Renal pelvis (tissue), 1 donor: ENCODE measurements at regions not wholly inside any gene's neighbourhood (a gene's known extent, or its start where the extent isn't known, plus 50 kb on each side); places are given as distances from the start of the nearest gene placed in this dataset.
"Not testable (repeated sequence)": the region's sequence is repeated elsewhere in the genome, so short reads cannot be mapped to it uniquely, and the experiment has no call there.

Experiments used
- DNase-seq: peaks from one replicate; pipeline ENCODE4 v3.0.0-alpha.2; 2013

GRCh38 chr21:38112219-38112789 is 144.5 kb upstream of the KCNJ15 start:
- no peak for DNase-seq

- DNase-seq = no peak
Measured at GRCh38 chr21:38114717-38115333, 142.0 kb upstream of the KCNJ15 start.

- no peak for DNase-seq
Measured at GRCh38 chr21:38115870-38116269, 140.9 kb upstream of the KCNJ15 start.

GRCh38 chr21:38119793-38120192 is 137.0 kb upstream of the KCNJ15 start:
- no peak for DNase-seq

- not testable (repeated sequence) for DNase-seq
Measured at GRCh38 chr21:38120679-38120983, 136.2 kb upstream of the KCNJ15 start.

- peak; percentile 16 for DNase-seq
Measured at GRCh38 chr21:38120984-38121855, 135.6 kb upstream of the KCNJ15 start.

- no peak for DNase-seq
Measured at GRCh38 chr21:38121888-38122720, 134.7 kb upstream of the KCNJ15 start.

- DNase-seq = no peak
Measured at GRCh38 chr21:38123626-38124025, 133.2 kb upstream of the KCNJ15 start.

GRCh38 chr21:38126666-38127303 is 130.0 kb upstream of the KCNJ15 start:
- peak; percentile 43 for DNase-seq

- DNase-seq = no peak
Measured at GRCh38 chr21:38129711-38130110, 127.1 kb upstream of the KCNJ15 start.

GRCh38 chr21:38133240-38133639 is 123.6 kb upstream of the KCNJ15 start:
- no peak for DNase-seq

GRCh38 chr21:38134084-38134873 is 122.5 kb upstream of the KCNJ15 start:
- no peak for DNase-seq

GRCh38 chr21:38136201-38136600 is 120.6 kb upstream of the KCNJ15 start:
- DNase-seq = no peak

- no peak for DNase-seq
Measured at GRCh38 chr21:38139380-38140168, 117.2 kb upstream of the KCNJ15 start.

- DNase-seq = peak; percentile 47
Measured at GRCh38 chr21:38140207-38140903, 116.4 kb upstream of the KCNJ15 start.

GRCh38 chr21:38142224-38142623 is 114.6 kb upstream of the KCNJ15 start:
- DNase-seq = no peak

GRCh38 chr21:38144193-38144592 is 112.6 kb upstream of the KCNJ15 start:
- no peak for DNase-seq

GRCh38 chr21:38145104-38145503 is 111.7 kb upstream of the KCNJ15 start:
- no peak for DNase-seq

GRCh38 chr21:38147391-38147790 is 109.4 kb upstream of the KCNJ15 start:
- DNase-seq = no peak

- no peak for DNase-seq
Measured at GRCh38 chr21:38148046-38148445, 108.7 kb upstream of the KCNJ15 start.
